ENCODE measurements at regions not wholly inside any gene's neighbourhood (a gene's known extent, or its start where the extent isn't known, plus 50 kb on each side); places are given as distances from the start of the nearest gene placed in this dataset.
"Not testable (repeated sequence)": the region's sequence is repeated elsewhere in the genome, so short reads cannot be mapped to it uniquely, and the experiment has no call there.

DNA sequence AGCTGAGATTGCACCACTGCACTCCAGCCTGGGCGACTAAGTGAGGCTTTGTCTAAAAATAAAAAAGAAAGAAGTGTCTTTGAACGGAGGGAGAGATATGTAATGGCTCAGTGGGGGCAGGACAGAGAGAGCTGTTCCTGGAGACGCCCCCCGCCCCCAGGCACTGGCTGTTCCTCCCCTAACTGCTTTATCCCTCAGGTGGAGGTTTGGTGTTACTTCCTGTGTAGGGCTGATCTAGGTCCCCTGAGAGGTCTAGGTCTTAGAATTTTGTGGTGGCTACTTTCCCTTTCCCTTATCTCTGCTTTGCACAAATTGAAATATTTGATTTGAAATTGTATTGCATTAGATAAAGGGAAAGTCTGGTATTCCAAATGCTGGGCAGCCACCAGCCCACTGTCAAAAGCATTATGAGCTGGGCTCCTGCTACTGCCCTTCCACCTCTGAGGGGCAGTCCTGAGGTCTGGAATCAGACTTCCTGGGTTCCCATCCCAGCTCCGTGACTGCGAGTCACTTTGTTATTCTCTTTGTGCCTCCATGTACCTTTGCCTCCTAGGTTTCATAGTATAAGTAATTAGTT is 134.8 kb upstream of the KIF26B start:
- no peak for DNase-seq

- DNase-seq: no peak
Measured at GRCh38 chr1:245016700-245017099, 138.1 kb upstream of the KIF26B start.

- no peak for DNase-seq
Measured at GRCh38 chr1:245015031-245015430, 139.8 kb upstream of the KIF26B start.

DNA sequence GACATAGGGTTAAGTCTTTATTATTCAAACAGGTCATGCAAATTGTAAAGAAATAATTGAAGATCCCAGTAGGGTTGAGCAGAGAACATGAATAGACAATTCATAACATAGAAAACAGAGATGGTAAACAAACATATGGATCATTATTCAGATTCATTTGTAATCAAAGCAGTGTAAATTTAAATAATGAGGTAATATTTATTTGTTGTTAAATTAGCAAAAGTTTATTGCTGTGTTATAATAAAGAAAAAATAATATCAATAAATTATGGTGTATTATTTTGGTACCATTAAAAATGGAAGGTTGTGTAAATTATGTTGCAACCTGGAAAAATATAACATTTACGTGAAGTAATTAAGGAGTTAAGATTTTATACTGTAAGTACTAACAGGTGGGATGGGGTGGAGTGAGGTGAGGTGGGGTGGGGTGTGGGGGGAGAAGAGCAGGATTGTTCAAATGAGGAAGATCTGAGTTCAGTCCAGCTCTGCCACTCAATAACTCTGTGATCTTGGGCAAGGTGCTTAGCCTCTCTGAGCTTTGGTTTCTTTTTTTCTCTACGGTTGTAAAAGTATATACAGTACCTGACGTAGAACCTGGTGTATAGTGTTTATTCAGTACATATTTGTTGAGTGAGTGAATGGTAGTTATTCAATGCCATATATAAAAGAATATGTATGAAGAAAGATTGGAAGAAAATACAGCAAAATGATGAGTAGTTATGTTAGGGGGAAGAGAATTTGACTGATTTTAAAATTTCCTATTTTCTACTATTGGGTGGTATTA is 140.3 kb upstream of the KIF26B start:
- DNase-seq: no peak

- no peak for DNase-seq
Measured at GRCh38 chr1:245010018-245010614, 144.7 kb upstream of the KIF26B start.

- DNase-seq: no peak
Measured at GRCh38 chr1:245008761-245009160, 144.4 kb upstream of the HNRNPU start.

DNA sequence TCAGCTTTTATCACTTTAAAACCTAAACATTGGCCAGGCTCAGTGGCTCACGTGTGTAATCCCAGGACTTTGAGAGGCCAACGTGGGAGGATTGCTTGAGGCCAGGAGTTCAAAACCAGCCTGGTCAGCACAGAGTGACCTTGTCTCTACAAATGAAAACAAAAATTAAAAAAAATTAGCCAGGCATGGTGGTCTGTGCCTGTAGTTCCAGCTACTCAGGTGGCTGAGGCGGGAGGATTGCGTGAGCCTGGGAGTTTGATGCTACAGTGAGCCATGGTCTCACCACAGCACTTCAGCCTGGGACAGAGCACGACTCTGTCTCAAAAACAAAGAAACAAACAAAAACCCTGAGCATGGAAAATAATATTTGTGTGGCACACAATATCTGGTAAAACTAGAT is 143.5 kb upstream of the HNRNPU start:
- DNase-seq: no peak

DNA sequence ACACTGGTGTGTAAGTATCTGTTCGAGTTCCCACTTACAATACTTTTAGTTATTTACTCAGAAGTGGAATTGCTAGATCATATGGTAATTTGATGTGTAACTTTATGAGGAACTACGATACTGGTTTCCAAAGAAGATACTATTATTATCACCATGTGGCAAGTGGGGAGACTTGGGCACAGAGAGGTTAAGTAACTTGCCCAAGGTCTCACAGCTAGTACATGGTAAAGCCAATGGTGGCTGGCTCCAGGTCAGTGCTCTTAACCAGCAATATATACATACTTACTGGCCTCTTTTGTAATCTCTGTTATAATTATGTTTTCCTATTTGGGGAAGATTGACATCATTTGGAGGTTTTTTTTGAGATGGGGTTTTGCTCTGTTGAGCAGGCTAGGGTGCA is 138.9 kb upstream of the HNRNPU start:
- no peak for DNase-seq

DNA sequence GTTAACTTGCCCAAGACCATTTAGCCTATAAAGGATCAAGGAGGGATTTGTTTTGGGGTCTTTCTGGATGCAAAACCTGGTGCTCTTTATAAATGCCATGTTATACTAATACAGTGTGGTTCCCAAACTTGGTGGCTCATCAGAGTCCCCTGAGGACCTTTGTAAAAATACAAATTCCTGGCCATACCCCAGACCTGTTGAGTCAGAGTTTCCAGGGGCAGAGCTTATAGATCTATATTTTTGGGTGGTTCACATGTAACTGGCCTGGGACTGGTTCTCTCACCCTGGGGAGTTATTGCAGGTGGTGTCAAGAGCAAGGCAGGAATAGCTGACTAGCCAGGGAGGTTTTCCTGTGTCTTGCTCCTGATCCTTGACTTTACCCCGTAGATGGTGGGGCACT is 136.9 kb upstream of the HNRNPU start:
- DNase-seq: no peak

DNA sequence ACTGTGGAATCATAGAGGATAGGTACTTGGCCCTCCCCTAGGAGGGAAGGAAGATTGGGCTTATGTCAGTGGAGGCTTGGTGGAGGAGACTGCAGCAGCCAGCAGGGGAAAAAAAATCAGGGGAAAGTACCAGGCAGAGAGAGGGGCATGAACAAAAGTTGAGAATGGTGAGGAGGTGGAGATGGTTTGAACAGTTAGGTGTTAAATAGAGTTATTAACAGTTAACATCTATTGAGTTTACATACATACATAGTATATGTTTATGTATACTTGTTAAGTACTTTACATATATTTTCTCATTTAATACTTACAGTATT is 136.5 kb upstream of the HNRNPU start:
- no peak for DNase-seq

DNA sequence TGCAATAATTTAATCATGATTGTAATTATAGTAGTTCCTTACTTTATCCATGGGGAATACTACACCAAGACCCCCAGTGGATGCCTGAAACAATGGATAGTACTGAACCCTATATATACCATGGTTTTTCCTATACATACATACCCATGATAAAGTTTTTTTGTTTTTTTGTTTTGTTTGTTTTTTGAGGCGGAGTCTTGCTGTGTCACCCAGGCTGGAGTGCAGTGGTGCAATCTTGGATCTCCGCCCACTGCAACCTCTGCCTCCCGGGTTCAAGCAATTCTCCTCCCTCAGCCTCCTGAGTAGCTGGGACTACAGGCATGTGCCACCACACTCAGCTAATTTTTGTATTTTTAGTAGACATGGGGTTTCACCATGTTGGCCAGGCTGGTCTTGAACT is 135.3 kb upstream of the HNRNPU start:
- not testable (repeated sequence) for DNase-seq

DNA sequence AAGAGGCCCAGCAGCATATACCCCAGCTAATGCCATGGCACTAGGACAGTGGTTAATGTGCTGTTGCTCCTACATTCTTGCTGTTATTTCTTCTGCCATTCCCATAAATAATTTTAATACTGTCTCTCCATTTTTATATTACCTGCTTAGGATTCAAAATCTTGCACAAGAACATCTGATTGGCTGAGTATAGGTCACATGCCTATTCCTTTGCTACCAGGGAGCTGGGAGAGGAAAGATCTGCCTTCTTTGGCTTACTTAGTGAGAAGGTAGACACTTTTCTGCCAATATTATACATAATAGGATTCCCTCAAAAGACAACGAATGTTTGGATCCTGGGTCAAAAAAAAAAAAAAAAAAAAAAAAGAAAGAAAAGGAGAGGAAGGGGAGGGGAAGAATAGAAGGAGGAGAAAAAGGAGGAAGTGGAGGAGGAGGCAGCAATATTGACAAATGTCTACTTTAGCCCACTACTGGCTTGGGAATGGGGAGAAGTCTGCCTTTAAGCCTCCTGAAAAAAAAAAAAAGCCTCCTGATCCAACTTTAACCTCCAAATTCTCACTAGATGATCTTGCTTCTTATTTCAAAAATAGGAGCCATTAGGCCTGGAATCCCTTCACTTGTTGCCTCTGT is 134.5 kb upstream of the HNRNPU start:
- no peak for DNase-seq

GRCh38 chr1:244995602-244996400 is 131.5 kb upstream of the HNRNPU start:
- no peak for DNase-seq

GRCh38 chr1:244992833-244993232 is 128.5 kb upstream of the HNRNPU start:
- no peak for DNase-seq

DNA sequence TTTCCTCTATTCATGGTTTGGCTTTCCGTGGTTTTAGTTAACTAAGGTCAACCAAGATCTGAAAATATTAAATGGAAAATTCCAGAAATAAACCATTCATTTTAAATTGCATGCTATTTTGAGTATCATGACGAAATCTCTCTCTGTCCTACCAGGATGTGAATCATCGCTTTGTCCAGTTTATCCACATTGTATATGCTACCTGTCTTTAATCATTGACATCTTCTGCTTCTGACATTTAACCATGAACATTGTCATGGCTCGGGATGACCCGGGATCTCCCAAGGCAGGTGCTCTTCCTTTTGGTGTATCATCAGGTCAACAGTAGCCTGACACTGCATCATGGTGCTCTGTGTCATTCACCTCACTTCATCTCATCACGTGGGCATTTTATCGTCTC is 125.5 kb upstream of the HNRNPU start:
- no peak for DNase-seq

DNA sequence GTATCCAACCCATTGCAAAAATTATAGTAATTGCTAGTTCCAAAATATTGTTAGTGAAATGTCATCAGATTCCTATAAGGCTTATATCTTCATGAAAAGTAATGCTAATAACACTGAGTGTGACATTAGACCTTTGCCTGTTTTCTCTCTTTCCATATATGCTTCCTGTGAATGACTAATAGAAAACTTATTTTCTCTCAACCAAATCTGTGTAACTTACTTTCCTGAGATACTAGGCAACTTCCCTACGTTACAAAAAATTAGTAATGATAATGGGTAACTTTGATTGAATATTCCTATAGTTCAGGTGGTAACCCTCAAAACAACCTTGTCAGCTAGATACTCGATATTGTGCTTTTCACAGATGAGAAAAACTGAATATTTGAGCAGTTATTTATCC is 124.2 kb upstream of the HNRNPU start:
- no peak for DNase-seq

DNA sequence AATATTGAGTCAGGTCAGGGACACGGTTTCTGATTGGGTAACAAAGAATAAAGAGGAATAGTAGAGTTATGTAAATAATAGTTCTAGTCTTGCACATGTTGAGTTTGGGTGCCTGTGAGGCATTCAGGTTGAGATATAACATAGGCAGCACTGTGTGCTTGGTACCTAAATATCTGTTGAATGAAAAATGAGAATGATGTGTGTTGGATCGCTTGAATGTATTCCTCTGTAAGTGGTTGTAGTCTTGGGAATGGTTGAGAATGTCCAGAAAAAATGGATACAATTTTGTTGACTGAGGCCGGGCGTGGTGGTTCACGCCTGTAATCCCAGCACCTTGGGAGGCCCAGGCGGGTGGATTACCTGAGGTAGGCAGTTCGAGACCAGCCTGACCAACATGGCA is 116.3 kb upstream of the HNRNPU start:
- DNase-seq: no peak

DNA sequence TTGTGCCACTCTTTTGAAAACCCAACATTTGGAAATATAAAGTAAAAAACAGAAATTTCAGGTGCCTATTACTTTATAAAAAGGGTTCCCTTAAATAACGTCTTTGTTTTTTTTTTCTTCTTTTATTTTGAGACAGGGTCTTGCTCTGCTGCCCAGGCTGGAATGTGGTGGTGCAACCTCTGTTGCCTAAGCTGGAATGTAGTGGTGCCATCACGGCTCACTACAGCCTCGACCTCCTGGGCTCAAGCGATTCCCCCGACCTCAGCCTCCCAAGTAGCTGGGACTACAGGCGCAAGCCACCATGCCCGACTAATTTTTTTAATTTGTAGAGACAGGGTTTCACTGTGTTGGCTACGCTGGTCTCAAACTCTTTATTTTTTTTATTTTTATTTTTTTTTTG is 110.2 kb upstream of the HNRNPU start:
- no peak for DNase-seq

- DNase-seq: no peak
Measured at GRCh38 chr1:244974106-244974505, 109.8 kb upstream of the HNRNPU start.

DNA sequence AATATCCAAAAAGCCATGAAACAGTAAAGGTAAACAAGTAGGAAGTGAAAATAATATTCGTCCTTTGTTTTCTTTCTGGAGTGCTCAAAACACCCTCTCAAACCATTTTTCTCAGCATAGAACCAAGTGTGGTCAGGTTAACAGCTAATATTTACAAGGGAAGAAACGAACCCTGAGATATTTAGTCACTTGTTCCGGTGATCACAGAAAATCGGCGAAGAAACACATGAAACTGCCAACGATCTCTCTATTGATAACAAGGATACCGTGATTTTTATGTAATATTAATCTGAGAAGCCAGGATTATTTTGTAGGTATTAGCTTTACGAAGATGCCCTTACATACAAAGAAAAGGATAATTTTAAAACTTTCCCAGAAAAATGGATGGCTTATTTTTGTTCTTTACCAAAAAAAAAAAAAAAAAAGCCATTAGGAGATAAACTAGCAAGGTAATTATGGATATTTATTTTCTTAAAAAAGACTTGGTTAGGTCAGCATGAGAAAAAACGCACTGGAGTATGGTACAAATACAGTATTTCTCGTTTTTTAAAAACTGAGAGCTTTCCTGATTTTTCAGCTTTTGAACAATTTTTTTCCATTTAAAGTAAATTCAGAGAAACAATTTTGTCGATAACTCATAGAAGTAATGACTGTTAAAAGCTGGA is 107.3 kb upstream of the HNRNPU start:
- no peak for DNase-seq

DNA sequence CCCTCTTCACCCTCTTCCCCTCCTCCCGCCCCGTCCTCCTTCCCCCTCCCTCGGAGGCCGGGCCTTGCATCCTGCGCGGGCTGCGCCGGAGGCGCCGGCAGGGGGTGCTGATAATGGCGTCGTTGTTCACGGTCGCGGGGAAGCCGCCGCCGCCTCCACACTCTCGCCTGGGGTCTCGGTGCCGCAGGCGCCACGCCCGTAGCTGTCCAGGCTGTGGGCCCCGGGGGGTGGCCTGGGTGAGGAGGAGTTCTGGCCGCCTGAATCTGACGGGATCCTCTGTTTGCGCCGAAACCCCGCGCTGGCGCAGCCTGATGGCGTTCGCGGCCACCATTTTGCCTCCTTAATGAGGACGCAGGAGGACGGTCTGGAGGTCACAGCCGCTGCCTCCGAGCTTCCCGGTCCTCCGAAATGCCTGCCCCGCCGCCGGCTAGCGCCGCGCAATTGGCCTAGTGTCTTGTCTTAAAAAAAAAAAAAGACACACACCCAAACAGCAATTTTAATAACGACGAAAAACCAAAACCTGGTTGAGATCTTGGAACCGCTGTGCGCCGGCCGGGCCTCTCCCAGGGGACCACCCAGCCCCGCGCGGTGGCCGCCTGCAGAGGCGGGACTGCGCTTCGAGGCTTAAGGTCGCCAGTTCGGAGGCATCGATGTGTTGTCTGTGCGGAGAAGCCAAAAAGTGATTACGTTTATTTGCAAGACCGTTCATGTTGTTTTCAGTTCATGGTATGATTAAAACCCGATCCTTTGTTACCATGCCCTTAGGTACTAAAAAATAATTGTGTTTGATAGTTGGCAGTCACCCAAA is 106.6 kb upstream of the HNRNPU start:
- peak; percentile 94 for DNase-seq

DNA sequence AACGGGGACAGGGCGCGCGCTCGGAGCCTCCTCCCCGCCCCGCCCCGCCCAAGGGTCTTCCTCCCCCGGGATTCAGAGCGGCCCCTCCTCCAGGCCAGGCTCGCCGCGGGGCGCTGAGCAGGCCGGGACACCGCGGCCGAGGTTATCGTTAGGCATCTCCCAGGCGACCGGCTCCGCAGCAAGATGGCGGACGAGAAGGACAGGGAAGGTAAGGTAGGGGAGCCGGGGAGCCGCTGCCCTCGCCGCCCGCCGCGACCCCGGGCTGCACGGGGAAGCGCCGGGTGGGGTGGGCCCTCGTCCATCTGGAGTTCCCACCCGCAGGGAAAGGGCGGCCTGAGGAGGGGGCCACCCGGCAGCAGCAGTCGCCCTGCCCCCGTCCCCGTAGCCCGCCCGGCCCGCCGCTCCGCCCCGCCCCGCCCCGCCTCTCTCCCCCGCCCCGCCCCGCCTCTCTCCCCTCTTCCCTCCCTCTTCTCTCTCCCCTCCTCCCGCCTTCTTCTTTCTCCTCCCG is 105.9 kb upstream of the HNRNPU start:
- DNase-seq: no peak
